Endothelial cell of umbilical vein (primary cell): ENCODE measurements at regions not wholly inside any gene's neighbourhood (a gene's known extent, or its start where the extent isn't known, plus 50 kb on each side); places are given as distances from the start of the nearest gene placed in this dataset.

Experiments used
- BruUV-seq: library from RNA; stranded (reverse); fragments of 400-500 nt; replicated peaks from 2 replicates; lab custom pipeline; 2021; lab: Mats Ljungman, UMichigan
- CTCF ChIA-PET: fragments of 300-600, 350-600 bp; sonication (Branson Sonifier 250); formaldehyde crosslinking; loops from one replicate; lab custom pipeline; 2021; ENCODE audit warnings: antibody characterized with exemption, inconsistent platforms; lab: Charles Lee
- POLR2A ChIA-PET: fragments of 300-600, 350-600 bp; sonication (Branson Sonifier 250); formaldehyde crosslinking; loops from one replicate; lab custom pipeline; 2021; ENCODE audit warnings: antibody characterized with exemption, inconsistent platforms; lab: Charles Lee
- DNase-seq: peaks from one replicate; pipeline ENCODE4 v3.0.0-alpha.2; 2011; ENCODE audit warnings: low read depth, low spot score
- FAIRE-seq: peaks from 2 replicates; lab custom pipeline; 2011; peaks lifted over from hg19 to GRCh38; lab: Jason Lieb, UNC
- H2AFZ ChIP-seq: 2 replicates; pipeline ENCODE4 v1.6.0; 2012; ENCODE audit warnings: low read depth, low read length, control low read depth, inconsistent platforms
- H3K27ac ChIP-seq: 2 replicates; pipeline ENCODE4 v1.5.1; 2011; ENCODE audit warnings: low read depth, mild to moderate bottlenecking, control low read depth, low read length, moderate library complexity; ENCODE audit not compliant: insufficient read depth
- H3K27me3 ChIP-seq, 2 experiments: 2 replicates each; pipeline versions ENCODE4 v1.6.0 to v1.6.1; 2011; ENCODE audit warnings: low read length in 2 of 2, mixed read lengths in 1 of 2; ENCODE audit not compliant: control insufficient read depth in 2 of 2, insufficient read depth in 2 of 2
- H3K36me3 ChIP-seq, 2 experiments: 2 replicates in 1 of 2; 3 replicates in 1 of 2; pipeline ENCODE4 v1.5.1; 2011; ENCODE audit warnings: low read length in 2 of 2, mild to moderate bottlenecking in 1 of 2, moderate library complexity in 1 of 2; ENCODE audit not compliant: control insufficient read depth in 2 of 2, insufficient read depth in 2 of 2; ENCODE audit errors: extremely low read depth in 1 of 2
- H3K4me1 ChIP-seq: 3 replicates; pipeline ENCODE4 v1.5.1; 2011; ENCODE audit warnings: mild to moderate bottlenecking, low read length; ENCODE audit not compliant: control insufficient read depth, insufficient read depth; ENCODE audit errors: extremely low read depth
- H3K4me2 ChIP-seq: 2 replicates; pipeline ENCODE4 v1.6.1; 2011; ENCODE audit warnings: low read length, control low read depth, mixed read lengths; ENCODE audit not compliant: insufficient read depth
- H3K4me3 ChIP-seq, 3 experiments: fragments of 200-600 bp in 1 of 3; sonication (generic), shearing (Covaris generic) in 1 of 3; replicated peaks in 1 of 3; 2 replicates each; pipeline ENCODE4 v1.5.1; 2011 to 2016; ENCODE audit warnings: control low read depth in 3 of 3, low read length in 3 of 3, mild to moderate bottlenecking in 2 of 3, inconsistent platforms in 1 of 3, low read depth in 1 of 3, moderate library complexity in 1 of 3; ENCODE audit not compliant: insufficient read depth in 1 of 3
- H3K79me2 ChIP-seq: 2 replicates; pipeline ENCODE4 v1.6.0; 2012; ENCODE audit warnings: low read length, inconsistent platforms; ENCODE audit not compliant: control insufficient read depth, insufficient read depth
- H3K9ac ChIP-seq: replicated peaks from 2 replicates; pipeline ENCODE3; 2011; ENCODE audit warnings: low read length, control low read depth; ENCODE audit not compliant: insufficient read depth; ENCODE audit errors: extremely low read depth
- H3K9me1 ChIP-seq: replicated peaks from 3 replicates; pipeline ENCODE4 v1.6.0; 2011; ENCODE audit warnings: mild to moderate bottlenecking, low read length; ENCODE audit not compliant: control insufficient read depth, insufficient read depth; ENCODE audit errors: extremely low read depth
- H3K9me3 ChIP-seq: replicated peaks from 2 replicates; pipeline ENCODE4 v1.5.1; 2012; ENCODE audit warnings: low read length, inconsistent platforms; ENCODE audit not compliant: control insufficient read depth, insufficient read depth
- H4K20me1 ChIP-seq: replicated peaks from 2 replicates; pipeline ENCODE3; 2011; ENCODE audit warnings: mild to moderate bottlenecking, low read length; ENCODE audit not compliant: control insufficient read depth, insufficient read depth; ENCODE audit errors: extremely low read depth
- CTCF ChIP-seq, 2 donors: IDR thresholded peaks; 1 replicate in 1 of 2; 2 replicates in 1 of 2; pipeline ENCODE4 v1.5.1; 2011; ENCODE audit warnings: low read length in 2 of 2, mild to moderate bottlenecking in 2 of 2, moderate library complexity in 2 of 2, control low read depth in 1 of 2, inconsistent platforms in 1 of 2, low read depth in 1 of 2; ENCODE audit not compliant: insufficient read depth in 1 of 2; ENCODE audit errors: extremely low read depth in 1 of 2
- EZH2 ChIP-seq: IDR thresholded peaks from 2 replicates; pipeline ENCODE4 v1.6.1; 2012; ENCODE audit warnings: borderline replicate concordance, low read depth, mild to moderate bottlenecking, moderate library complexity, low read length, inconsistent platforms; ENCODE audit not compliant: severe bottlenecking
- FOS ChIP-seq: IDR thresholded peaks from 2 replicates; pipeline ENCODE4 v1.6.1; 2011; ENCODE audit warnings: mild to moderate bottlenecking, low read length, moderate library complexity, borderline replicate concordance; ENCODE audit not compliant: insufficient read depth
- GATA2 ChIP-seq: IDR thresholded peaks from 2 replicates; pipeline ENCODE4 v1.7.0; 2011; ENCODE audit warnings: low read depth, mild to moderate bottlenecking, moderate library complexity, mixed read lengths, low read length; ENCODE audit not compliant: insufficient read length, insufficient read depth
- JUN ChIP-seq: IDR thresholded peaks from 2 replicates; pipeline ENCODE4 v1.6.1; 2011; ENCODE audit warnings: borderline replicate concordance, low read depth; ENCODE audit not compliant: insufficient read length, insufficient read depth
- MYC ChIP-seq: IDR thresholded peaks from one replicate; pipeline ENCODE4 v1.6.1; 2011; ENCODE audit warnings: mild to moderate bottlenecking, low read depth, low read length
- POLR2A ChIP-seq: IDR thresholded peaks from 2 replicates; pipeline ENCODE4 v1.6.1; 2012; ENCODE audit warnings: low read depth, mild to moderate bottlenecking, control low read depth, low read length
- POLR2AphosphoS5 ChIP-seq: IDR thresholded peaks from 2 replicates; pipeline ENCODE4 v1.6.1; 2012; ENCODE audit warnings: low read depth, mild to moderate bottlenecking, control low read depth, low read length, moderate library complexity; ENCODE audit not compliant: insufficient read depth
- dilution Hi-C: fragments of 300-500 bp; cut with MboI; formaldehyde crosslinking; loops from one replicate; pipeline ENCODE4 v1.15.0; 2019; ENCODE audit warnings: low sequenced_read_pairs; ENCODE audit not compliant: extremely low pct_ligation_motif_present
- intact Hi-C: fragments of 100-400 bp; cut with micrococcal nuclease; formaldehyde crosslinking; loops from one replicate; pipeline ENCODE4 v1.10.0; 2022
- TF ChIP-seq, protein P1 (sequence below): IDR thresholded peaks from 2 replicates; pipeline ENCODE4 v1.6.1; 2011; ENCODE audit not compliant: insufficient read depth, insufficient read length

- dilution Hi-C loops (no loop called here), intact Hi-C loops (no loop called here)
- Histone ChIP-seq H3K27me3 (no peaks in the 10 kb centered on the region), H3K9ac (no peak overlapping the region), H3K9me1 (no peaks in the 10 kb centered on the region), H3K79me2 (no peaks in the 10 kb centered on the region), H3K4me2 (no peak overlapping the region), H3K4me3 (no peak overlapping the region), H2AFZ (no peak overlapping the region), H3K9me3 (peaks cover 2% of the 10 kb centered on the region), H3K36me3 (no peaks in the 10 kb centered on the region), H3K4me1 (no peaks in the 10 kb centered on the region), H4K20me1 (no peaks in the 10 kb centered on the region), H3K27ac (no peak overlapping the region)
- ChIA-PET POLR2A (no interaction called here), CTCF (no interaction called here)
- TF ChIP-seq JUN (no peak), EZH2 (no peak), GATA2 (no peak), CTCF (IDR thresholded peaks at IDR 0.05; ENCODE audit: extremely low read depth in 1 of 2, insufficient read depth in 1 of 2, low read depth in 1 of 2, low read length in 2 of 2) (no peak), MYC (no peak), FOS (no peak), POLR2A (no peak), POLR2AphosphoS5 (no peak)
- TF ChIP-seq, protein P1, sequence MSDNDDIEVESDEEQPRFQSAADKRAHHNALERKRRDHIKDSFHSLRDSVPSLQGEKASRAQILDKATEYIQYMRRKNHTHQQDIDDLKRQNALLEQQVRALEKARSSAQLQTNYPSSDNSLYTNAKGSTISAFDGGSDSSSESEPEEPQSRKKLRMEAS = no peak
- BruUV-seq = no TSS peak
- DNase-seq (no peak), FAIRE-seq (no peak)
Measured at GRCh38 chr1:4960782-4961475, 306.5 kb downstream of the AJAP1 start.
